ENCODE measurements at regions not wholly inside any gene's neighbourhood (a gene's known extent, or its start where the extent isn't known, plus 50 kb on each side); places are given as distances from the start of the nearest gene placed in this dataset.

DNA sequence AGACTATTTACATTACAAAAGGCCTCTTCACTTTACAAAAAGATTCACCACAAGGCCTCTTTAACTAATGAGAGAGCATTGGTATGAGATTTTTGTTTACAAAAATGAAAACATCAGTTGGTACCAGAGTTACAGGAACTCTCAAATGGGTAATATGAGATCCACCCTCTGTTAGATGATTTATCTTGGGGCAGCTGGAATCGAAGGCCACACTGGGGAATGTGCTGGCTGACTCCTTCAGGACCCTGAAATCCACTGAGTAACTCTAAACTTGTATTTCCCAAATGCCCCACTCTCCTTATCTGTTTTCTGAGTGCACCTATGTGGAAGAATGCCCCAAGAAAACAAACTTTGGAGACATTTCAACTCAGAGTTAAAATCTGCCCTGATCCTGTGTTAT is 232.9 kb upstream of the F9 start:
- no peak for DNase-seq (ENCODE audit: low read depth in 3 of 3, low spot score in 2 of 3)

DNA sequence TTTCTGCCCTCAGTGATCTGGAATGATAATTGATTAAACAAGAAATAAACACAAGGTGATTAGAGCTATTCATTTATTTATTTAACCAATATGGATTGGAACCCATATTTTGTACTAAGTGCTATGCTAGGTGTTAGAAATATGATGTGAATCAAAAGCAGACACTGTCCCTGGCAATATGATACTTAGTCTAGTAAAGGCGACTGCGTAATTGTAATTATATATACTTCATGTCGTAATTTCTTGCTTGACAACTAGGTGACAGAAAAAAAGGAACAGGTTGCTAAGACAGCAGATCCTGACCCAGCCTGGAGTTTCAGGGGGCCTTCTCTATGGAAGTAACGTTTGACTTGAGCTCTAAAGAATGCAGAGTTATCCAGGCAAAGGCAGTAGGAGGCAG is 236.5 kb upstream of the F9 start:
- no peak for DNase-seq (ENCODE audit: low read depth in 3 of 3, low spot score in 2 of 3)

DNA sequence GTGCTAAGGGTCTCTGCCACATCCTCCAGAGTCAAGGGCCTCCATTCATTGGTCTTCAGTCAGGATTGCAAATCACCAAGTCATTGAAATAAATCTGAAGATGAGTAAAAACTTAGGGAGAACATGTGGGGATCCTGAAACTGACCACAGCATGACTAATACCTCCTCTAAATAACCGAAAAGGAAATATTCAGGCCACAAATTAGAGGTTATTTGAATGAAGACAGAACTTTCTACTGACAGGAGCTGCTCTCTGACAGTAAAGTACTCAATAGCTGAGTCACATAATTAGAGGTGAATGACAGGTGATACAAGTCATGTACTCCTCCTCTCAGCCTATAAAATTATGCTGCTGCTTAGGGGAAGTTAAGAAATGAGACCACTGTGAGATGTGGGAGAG is 240.2 kb upstream of the F9 start:
- DNase-seq (ENCODE audit: low read depth in 3 of 3, low spot score in 2 of 3): no peak

DNA sequence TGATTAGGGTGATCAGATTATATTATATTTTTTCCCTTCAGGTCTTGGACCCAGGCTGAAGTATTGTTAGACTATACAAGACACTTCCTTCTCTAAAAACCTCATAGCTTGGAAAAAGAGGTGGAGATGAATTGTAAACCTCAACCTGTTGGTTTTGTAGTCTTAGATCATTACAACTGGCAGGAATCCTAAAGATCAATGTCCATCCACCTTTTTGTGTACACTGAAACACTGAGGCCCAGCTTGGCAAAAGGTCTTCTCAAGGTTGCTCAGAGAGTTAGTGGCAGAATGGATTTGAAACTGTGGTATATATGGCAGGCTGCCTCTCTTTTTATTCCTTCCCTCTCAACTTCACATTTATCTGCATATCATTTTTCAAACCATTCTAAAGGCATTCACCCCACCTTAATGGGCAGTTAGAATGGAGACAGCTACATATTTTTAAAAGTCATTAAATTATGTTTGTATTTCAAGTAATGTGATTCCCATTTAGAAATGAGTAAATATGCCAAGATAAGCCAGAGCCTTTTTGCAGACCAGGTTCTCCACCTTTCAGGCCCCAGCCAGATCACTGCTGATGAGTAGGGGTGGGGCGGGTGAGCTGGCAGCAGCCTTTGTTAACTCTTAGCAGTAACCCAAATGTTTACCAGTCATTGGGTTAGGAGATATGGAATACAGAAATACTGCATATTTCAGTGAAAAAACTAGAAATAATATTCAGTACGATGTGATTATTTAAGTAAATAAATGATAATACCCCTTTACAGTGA is 243.2 kb upstream of the F9 start:
- DNase-seq (ENCODE audit: low read depth in 3 of 3, low spot score in 2 of 3): no peak

DNA sequence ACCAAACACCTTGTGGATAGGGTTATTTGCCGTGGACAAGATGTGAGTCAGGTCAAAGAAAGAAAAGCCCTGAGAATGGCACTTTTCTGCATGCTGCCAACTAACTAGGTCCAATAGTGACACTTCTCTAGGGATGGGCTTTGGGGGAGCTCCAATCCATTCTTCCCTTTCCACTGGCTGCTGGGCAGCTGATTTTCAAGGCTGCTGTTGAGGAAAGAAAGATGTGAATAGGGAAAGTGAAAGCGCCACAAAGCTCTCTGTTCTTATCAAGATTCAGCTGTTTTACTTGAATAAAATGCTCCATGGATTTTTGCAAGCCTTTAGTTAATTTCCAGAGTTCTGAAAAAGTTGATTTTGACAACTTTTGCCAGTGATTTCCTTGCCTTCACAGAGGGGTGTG is 244.2 kb upstream of the F9 start:
- DNase-seq (ENCODE audit: low read depth in 3 of 3, low spot score in 2 of 3): no peak

DNA sequence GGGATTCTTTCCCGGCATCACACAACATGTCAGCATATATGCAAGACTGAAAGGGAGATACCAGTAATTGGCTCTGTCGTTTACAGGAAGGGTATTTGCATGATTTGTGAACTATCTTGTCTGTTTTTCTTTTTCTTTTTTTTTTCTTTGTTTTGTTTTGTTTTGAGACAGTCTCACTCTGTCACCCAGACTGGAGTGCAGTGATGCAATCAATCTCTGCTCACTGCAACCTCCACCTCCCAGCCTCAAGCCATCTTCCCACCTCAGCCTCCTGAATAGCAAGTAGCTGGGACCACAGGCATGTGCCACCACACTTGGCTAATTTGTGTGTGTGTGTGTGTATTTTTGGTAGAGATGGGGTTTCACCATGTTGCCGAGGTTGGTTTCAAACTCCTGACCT is 262.7 kb upstream of the F9 start:
- no peak for DNase-seq (ENCODE audit: low read depth in 3 of 3, low spot score in 2 of 3)

DNA sequence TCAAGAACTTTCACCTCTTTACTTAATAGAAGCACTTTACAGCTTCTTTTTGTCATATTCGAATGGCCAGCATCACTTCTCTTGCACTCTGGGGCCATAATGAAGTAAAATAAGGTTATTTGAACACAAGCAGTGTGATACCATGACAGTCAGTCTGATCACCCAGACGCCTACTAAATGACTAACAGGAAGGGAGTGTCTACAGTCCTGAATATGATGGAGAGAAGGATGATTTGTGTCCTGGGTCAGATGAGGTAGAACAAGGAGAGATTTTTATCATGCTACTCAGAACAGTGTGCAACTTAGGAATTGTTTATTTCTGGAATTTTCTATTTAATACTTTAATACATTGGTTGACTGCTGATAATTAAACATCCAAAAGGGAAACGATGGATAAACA is 284.2 kb upstream of the F9 start:
- DNase-seq (ENCODE audit: low read depth in 3 of 3, low spot score in 2 of 3): no peak

DNA sequence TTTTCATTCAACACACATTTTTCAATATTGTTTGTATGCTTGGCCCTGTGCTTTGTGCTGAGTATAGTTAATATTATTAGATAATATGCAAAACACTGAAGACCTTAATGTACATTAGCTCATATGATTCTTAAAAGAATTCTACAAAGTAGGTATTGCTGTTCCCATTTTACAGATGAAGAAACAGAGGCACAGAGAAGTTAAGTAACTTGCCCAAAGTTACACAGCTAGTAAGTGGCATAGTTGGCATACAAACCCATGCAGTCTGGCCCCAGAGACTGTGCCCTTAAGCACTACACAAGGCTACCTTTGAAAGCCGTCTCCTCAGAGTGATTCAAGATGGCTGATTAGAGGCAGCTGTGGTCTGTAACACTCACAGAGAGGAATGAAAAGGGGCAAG is 293.4 kb upstream of the F9 start:
- DNase-seq (ENCODE audit: low read depth in 3 of 3, low spot score in 2 of 3): no peak

DNA sequence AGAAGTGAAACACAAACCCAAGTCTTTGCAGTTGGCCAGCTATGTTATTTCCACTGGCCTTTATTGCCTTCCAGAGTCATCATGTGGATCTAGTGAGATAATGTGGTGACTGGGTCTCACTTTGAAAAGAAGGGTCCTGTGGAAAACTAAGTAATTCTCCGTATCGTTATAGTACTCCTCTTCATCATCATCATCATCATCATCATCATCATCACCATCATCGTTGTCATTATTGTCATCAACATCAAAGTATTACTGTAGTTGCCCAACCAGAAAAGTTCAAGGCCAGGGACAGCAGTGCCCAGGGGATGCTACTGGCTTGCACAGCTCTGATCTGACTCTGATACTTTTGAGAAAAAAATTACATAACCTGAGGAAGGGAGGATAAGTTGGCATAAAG is 295.6 kb upstream of the F9 start:
- no peak for DNase-seq (ENCODE audit: low read depth in 3 of 3, low spot score in 2 of 3)

DNA sequence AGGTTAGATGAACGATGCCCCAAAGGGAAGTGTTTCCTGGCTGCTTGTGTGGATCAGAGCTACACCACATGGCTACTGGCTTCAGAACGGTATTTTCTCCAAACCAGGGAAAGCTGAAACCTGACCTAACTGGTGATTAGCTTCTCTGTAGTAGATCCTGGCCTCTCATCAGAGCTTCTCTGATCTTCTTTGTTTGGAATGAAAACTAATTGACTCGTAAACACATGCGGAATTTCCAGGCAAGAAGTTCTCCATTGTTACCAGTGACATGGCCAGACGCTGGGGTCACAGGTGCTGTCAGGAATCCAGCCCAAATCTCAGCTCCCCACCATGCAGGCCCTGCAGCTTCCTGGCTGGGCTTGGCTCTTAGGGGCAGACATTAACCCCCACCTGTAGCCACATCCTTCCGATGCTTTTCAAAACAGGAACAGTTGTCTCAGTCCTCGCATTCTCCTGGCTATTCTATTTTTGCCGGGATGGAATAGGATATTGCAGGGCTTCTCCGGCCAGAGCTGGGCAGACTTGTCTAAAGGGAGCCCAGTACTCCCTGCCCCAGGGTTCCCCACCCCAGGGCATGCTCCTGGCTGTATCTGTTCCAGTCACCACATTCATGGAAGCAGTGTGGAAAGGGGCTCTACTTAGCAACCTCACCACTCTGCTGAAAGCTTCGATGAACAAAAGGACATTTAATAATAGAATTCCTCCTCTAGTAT is 305.4 kb upstream of the F9 start:
- no peak for DNase-seq (ENCODE audit: low read depth in 3 of 3, low spot score in 2 of 3)

DNA sequence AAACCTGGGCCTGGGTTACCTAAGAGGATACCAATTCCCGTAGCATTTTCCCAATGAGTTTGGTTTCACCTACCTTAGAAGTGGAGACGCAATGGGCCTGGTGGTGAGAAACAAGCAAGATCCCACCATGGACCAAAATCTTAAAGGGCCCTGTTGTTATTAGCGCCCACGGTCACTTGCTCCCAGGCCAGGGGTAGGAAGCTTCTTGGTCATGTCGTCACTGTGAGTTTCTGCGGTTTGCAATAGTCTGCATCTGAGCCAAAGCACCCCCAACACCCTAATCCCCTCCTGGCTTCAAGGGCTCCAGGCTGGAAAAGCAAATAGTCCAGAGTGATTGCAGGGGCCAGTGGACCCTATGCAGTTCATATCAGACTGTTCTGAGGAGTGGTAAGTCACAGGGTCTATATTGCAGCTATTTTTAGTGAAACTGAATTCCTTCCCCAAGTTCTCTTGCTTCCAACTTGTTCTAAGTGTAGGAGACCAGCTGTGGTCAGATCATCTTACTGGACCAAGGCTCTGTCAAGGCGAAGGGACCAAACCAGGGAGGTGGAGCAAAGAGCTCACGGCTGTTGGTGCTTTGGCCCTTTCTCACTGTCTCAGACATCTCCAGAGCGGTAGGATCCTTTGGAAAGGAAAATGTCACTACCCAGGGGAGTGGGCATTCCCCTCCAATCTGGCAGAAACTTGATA is 307.9 kb upstream of the F9 start:
- no peak for DNase-seq (ENCODE audit: low read depth in 3 of 3, low spot score in 2 of 3)

DNA sequence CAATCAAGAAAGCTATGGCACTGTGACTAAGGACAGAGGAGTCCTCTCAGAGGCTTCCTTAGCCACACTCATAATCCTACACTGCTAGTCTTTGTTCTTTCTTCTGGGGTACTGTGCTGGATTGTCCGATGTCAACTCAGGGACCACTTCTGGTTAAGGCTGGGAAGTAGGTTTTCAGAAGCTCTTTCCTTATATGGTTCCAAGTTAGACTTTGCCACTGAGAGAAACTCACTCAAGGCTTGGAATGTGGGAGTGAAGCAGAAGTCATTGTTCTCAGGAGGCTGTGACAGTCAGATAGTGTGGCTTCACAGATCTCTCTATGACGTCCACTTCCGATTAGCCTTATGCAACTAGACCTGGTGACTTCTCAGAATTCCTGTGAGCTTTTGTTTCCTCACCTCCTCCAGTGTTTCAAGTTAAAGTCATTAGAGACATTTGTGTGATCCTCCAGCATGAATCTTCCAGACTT is 317.3 kb upstream of the F9 start:
- no peak for DNase-seq (ENCODE audit: low read depth in 3 of 3, low spot score in 2 of 3)

DNA sequence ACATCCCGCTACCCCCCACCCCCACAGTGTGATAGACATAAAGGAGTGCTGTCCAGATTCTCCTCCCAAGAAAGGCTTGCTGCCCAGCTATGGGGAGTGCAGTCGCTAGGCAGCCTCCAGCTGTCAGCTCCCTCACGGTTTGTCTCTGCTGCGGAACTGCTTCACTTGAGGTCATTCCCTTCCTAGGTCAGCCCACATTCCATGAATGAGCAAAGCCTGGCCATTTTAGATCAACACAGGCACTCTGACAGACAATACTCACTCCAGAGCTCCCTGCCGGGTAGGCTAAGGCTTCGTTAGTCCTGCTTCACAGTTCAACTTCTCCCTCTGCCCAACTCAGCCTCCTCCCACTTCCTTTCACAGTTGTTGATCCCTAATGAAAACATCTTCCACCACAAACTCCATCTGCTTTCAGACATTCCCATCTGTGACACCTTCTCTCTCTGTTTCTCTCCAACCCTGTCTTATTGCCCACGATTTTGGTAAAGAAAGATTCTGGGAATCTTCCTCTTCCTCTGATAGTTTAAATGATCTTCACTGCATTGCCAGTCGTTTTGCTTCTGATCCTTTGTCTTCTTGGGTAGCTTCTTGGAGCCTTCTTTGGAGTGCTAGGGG is 318.9 kb upstream of the F9 start:
- DNase-seq (ENCODE audit: low read depth in 3 of 3, low spot score in 2 of 3): no peak

DNA sequence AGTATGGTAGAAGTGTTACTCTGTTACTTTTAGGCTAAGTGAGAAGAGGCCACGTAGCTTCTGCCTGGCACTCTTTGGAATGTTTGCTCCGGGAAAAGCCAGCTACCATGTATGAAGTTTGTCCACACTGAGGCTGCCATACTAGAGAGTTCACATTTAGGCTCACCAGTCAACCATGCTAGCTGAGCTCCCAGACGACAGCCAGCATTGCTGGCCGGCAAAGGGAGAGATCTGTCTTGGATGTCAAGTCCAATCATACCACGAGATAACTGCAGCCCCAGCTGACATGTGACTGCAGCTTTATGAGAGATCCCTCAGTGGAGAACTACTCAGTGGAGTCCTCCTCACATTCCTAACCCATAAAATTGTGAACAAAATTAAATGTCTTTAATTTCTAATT is 321.2 kb upstream of the F9 start:
- no peak for DNase-seq (ENCODE audit: low read depth in 3 of 3, low spot score in 2 of 3)

DNA sequence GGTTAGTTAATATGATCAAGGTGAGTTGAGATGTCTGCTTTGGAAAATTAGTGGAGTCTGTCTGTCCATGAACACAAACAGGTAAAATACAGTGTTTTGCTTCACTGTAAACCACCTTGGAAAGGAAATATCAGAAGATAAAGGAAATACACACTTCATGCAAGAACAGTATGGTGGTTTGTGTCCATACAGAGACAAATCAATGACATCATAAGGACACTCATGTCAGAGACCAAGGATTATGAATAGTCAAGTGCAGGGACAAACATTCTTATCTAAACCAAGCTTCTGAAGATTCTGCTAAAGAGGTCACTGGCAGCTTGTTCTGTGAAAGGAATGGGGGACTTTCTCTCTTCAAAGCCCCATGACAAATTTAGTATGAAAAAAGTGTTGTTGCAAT is 322.9 kb upstream of the F9 start:
- DNase-seq (ENCODE audit: low read depth in 3 of 3, low spot score in 2 of 3): no peak

DNA sequence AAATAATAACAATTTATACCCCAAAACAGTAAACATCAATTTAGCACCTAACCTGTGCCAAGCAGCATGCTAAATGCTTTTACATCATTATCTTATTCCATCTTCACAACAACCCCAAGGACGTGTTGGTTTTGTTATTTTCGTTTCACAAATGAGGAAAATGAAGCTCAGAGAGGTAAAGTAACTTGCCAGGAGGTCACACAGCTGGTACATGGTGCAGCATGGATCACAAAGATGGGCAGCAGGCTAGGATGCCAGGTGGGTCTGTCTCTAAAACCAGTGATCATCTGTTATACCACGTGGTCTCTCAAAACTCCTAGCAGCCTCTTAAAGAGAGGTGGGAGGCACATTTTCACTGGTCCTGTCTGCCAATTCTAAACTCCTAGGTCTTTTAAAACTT is 323.6 kb upstream of the F9 start:
- no peak for DNase-seq (ENCODE audit: low read depth in 3 of 3, low spot score in 2 of 3)

DNA sequence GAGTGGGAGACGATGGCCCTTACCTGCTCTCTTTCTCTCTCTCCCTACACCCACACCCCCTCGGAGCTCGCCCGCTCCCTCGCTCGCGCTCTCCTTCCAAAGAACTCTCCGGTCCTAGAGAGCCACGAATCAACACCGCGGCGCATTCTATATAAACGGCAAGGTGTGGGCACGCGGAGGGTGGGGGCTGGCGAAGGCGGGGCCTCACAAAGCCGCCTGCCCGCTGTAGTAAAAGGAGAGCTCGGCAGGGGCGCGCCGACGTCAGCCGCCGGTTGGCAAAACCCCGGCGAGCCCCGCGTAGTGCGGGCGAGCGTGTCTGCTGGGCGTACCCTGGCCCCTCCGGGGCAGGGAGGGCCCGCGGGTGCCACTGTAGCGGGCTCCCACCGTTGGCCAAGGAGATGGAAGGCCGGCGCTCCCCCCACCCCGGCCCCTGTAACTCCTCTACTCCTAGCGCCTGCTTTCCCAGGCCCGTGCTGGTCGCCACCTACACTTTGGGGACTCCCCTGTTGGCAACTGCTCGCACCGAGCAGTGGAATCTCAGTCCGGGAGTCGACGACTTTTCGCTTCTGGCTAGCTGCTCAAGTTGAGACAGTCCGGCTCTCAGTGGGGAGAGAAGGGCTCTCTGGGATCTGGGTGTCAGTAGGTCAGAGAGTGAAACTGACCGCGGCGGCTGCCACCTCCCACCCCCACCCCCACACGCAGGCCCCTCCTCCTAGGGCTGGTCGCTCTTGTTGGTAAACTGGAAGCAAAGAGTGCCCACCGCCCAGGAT is 325.5 kb upstream of the F9 start:
- no peak for DNase-seq (ENCODE audit: low read depth in 3 of 3, low spot score in 2 of 3)

DNA sequence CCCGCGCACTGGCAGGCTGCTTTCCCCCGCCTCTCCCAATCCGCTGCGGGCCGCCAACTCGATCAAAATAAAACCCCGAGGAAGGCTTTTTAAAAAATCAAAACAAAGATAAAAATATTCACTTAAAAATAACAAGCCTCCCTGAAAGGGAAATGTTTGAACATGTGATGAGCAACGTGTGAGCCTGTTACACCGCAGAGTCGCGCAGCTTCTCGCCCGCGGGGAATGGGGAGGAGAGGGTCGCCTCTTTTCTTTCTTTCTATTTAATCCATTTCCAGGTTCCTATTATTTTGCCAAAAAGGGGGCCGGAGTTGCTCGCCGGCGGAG is 326.0 kb upstream of the F9 start:
- DNase-seq (ENCODE audit: low read depth in 3 of 3, low spot score in 2 of 3): no peak

DNA sequence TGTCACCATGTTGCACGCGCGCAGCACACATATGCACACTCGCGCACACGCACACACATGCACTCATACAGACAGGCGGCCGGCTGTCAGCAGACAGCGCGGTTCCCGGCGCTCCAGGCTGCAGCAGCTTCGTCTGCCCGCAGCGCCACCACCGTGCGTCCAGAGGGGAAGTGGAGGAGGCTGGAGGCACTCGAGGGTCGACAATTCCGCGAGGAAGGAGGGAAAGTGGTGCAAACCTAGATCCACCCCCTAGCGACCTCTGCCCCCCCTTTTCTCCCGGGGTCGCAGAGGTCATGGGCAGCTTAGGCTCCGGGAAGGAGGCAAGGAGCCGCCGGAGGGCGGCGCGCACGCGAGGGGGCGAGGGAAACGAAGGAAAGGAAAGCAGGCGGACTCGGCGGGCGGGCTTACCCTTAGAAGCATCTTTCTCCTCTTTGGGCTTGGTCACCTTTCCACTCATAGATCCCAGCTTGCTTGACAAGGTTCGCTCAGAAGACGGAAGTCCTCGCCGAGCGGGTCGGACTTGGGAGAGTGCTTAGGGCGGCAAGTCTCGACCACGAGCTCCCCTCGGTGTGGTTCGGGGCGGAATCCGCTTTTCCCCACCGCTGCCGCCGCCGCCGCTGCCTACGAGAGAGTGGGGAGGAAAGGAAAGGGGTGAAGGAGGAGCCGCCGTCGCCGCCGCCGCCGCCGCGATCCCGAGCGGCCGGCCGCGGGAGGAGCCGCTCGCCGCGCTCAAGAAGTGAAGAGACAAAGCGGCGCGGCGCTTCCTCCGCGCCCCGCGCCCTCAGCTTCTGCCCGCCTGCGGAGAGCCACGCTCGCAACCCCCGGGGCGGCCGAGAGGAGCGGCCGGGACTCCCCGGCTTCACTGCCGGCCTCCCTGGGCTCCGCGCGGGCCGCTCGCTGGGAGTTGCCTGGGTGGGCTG is 326.6 kb upstream of the F9 start:
- DNase-seq (ENCODE audit: low read depth in 3 of 3, low spot score in 2 of 3): no peak

All from right renal cortex interstitium (tissue), 3 donors.